GM19351 (cell line): ENCODE measurements at regions not wholly inside any gene's neighbourhood (a gene's known extent, or its start where the extent isn't known, plus 50 kb on each side); places are given as distances from the start of the nearest gene placed in this dataset.

Experiments
- ATAC-seq: cut with Tn5 transposase; IDR thresholded peaks from one replicate; pipeline ENCODE4 v1.9.1; 2021; ENCODE audit warnings: mild to moderate bottlenecking, moderate library complexity; ENCODE audit not compliant: unreplicated experiment

- no peak for ATAC-seq
These were observed 1625.6 kb upstream of the C9orf72 start for GRCh38 chr9:29198861-29199260.

DNA sequence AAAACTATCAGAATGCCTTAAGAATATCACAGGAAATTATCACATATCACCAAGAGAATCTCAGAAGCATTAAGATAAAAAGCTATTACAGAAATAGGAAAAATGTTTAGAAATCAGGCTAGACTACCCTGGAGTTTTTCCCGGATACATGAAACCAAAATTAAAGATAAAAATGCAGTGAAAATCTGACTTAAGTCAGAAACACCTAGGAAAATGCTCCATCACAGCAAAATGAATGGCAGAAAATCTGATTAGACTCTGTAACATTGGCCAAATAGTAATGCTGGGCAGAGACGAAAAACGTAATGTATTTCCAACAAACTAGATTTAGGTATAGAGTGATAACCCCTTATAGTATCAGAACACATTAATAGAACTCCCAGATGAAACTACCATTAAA lies 1626.7 kb upstream of the C9orf72 start:
- no peak for ATAC-seq

DNA sequence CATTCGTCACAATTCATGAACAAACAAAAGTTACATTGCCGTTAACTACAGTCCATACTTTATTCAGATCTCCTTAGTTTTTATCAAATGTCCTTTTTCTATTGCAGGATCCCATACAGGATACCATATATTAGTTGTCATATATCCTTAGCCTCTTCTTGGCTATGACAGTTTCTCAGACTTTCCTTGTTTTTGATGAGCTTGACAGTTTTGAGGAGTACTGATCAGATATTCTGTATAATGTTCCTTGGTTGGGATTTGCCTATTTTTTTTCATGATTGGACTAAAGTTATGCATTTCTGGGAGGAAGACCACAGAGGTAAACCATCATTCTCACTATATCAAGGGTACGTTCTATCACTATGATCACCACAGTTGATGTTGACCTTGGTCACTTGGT lies 1627.4 kb upstream of the C9orf72 start:
- ATAC-seq: no peak

GRCh38 chr9:29203244-29203930 lies 1630.1 kb upstream of the C9orf72 start:
- ATAC-seq: no peak

DNA sequence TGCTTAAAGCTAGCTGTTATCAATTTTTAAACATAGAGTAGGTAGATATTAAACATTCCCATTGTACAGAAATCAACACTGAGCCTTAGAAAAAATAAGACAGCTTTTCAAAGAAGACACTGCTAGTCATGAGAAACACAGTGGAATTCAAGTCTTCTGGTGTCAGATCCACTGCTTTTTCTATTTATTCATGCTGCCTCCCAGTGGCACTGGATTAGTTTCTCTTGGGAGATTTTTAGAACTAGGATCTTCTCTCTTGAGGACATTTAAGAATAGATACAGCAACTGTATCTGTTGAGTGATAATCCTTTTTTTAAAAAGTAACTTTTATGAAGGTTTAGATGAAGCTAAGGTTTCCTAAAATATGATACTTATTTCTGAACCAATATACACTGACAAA lies 1635.4 kb upstream of the C9orf72 start:
- no peak for ATAC-seq

GRCh38 chr9:29209748-29210291 lies 1636.5 kb upstream of the C9orf72 start:
- no peak for ATAC-seq

DNA sequence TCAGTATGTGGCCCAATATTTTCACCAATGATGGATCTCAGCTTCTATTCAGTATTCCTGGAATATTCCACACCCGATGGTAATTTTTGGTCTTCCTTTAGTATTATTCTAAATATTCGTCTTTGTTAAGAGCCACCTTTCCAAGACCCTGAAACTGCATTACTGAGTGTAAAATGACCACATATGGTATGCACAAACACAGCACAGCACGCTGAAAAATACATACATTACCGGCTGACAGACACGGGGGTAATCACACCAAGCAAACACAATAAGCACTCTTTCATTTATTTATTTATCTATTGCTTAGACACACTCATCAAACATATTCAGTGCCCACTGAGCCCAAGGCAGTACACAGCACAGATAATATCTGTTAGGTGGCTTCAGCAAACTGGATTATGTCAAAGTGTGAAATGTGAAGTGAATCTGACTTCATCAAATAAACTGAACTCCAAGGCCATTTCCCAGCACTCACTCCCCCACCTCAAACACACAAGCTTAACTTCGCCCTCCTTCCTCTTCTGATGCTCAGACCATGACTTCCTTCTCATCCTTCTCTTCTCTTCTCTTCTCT lies 1637.8 kb upstream of the C9orf72 start:
- ATAC-seq: no peak

GRCh38 chr9:29211580-29212396 lies 1638.5 kb upstream of the C9orf72 start:
- peak; percentile 89 for ATAC-seq

DNA sequence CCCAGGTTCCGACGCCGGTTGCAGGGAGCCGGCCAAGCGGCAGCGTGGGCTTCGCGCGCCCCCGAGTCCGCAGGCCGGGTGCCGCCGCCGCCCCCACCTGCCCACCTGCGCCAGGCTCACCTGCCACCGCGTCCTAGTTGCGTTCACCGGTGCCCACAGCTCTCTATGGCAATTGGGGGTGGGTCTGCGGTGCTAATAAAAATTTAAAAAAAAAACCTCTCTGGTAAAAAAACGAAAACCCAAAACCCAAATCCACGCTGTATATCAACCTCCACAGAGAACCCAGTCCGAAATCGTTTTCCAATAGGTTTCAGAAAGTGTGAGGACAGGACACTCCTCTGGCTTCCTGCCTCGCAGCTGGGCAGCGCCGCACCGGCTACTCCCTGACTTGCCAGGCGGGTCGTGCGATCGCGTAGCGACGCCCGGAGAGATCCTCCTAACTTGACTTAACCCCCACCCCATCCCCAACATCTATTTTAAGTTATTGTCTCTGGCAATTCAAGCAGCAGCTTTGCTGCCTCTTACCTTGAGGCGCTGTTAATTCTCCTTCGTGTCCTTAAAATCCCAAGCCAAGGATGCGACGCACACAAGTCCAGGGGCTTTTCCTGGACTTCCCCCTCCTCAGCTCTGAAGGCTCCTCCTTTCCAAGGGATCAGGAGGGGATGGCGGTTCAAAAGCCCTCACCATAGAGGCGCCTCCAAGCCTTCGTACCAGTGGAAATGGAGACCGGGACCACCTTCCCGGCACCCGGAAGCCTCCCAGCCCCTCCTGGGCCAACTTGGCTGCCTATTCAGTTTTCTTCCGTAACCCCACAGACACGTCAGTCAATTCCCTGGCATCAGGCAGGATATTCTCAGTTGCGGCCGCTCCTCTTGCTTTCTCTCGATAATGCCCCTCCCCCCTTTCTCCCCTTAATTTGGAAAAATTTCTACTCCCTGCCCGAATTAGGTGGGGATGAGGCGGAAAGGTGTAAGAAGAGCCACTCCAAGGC lies 1639.4 kb upstream of the C9orf72 start:
- ATAC-seq: no peak

- no peak for ATAC-seq
These were observed 1640.3 kb upstream of the C9orf72 start, which contains the start of gene LINGO2 for GRCh38 chr9:29213417-29214153. Gene LINGO2 (minus strand): TSS chr9:29213601.

- no peak for ATAC-seq
These were observed 1640.9 kb upstream of the C9orf72 start for GRCh38 chr9:29214154-29214689.

GRCh38 chr9:29214690-29215253 lies 1641.5 kb upstream of the C9orf72 start:
- no peak for ATAC-seq

GRCh38 chr9:29217966-29218365 lies 1644.7 kb upstream of the C9orf72 start:
- ATAC-seq: no peak

GRCh38 chr9:29220596-29221251 lies 1647.4 kb upstream of the C9orf72 start:
- ATAC-seq: no peak

DNA sequence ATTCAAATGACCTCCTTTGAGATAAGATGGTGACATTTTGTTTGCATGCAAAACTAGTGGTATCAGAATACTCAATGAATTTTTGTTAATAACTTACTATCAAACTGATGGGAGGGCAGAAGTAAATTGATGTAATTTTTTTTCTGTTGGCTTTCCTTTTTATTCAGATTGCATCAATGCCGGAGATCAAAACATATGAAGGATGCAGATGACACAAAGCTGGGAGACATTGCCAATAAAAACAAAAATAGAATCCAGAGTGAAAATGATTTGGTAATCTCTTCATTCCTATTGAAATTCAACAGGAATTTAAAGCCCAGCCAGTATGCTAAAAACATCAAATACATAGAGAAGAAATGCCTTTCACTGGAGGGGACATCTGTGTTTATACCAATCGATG lies 1655.3 kb upstream of the C9orf72 start:
- ATAC-seq: no peak

GRCh38 chr9:29230931-29231330 lies 1657.7 kb upstream of the C9orf72 start:
- no peak for ATAC-seq

- ATAC-seq: no peak
These were observed 1659.9 kb upstream of the C9orf72 start for GRCh38 chr9:29233193-29233592.

GRCh38 chr9:29241320-29241719 lies 1668.0 kb upstream of the C9orf72 start:
- ATAC-seq: no peak

- ATAC-seq: no peak
These were observed 1672.1 kb upstream of the C9orf72 start for GRCh38 chr9:29245351-29245750.
